Neutrophil (primary cell): ENCODE measurements at regions not wholly inside any gene's neighbourhood (a gene's known extent, or its start where the extent isn't known, plus 50 kb on each side); places are given as distances from the start of the nearest gene placed in this dataset.
"Not testable (repeated sequence)": the region's sequence is repeated elsewhere in the genome, so short reads cannot be mapped to it uniquely, and the experiment has no call there.

ENCODE experiments used
- H3K27ac ChIP-seq: fragments of 200-600 bp; sonication (generic); 2 replicates; pipeline ENCODE4 v1.5.1; 2016; ENCODE audit warnings: mild to moderate bottlenecking, moderate library complexity
- H3K27me3 ChIP-seq: fragments of 200-600 bp; sonication (generic); 2 replicates; pipeline ENCODE4 v1.6.0; 2016; ENCODE audit warnings: mild to moderate bottlenecking
- H3K36me3 ChIP-seq: fragments of 200-600 bp; sonication (generic); 2 replicates; pipeline ENCODE4 v1.5.1; 2017
- H3K4me1 ChIP-seq, 2 experiments: fragments of 200-600 bp in 1 of 2; sonication (generic) in 1 of 2; 1 replicate in 1 of 2; 2 replicates in 1 of 2; pipeline versions ENCODE4 v1.5.1 to v1.6.1; 2013 to 2016; ENCODE audit warnings: low read depth in 1 of 2, low read length in 1 of 2, mild to moderate bottlenecking in 1 of 2, moderate library complexity in 1 of 2; ENCODE audit not compliant: control insufficient read depth in 1 of 2, insufficient read depth in 1 of 2
- H3K4me3 ChIP-seq, 2 experiments: fragments of 200-600 bp in 1 of 2; sonication (generic) in 1 of 2; 1 replicate in 1 of 2; 2 replicates in 1 of 2; pipeline ENCODE4 v1.5.1; 2013 to 2016; ENCODE audit warnings: low read depth in 1 of 2, low read length in 1 of 2, mild to moderate bottlenecking in 1 of 2, moderate library complexity in 1 of 2
- H3K9me3 ChIP-seq: fragments of 200-600 bp; sonication (generic); 2 replicates; pipeline ENCODE4 v1.5.1; 2016
- CTCF ChIP-seq: fragments of 200-600 bp; sonication (generic); IDR thresholded peaks from 2 replicates; pipeline ENCODE4 v1.5.1; 2016; ENCODE audit warnings: antibody characterized with exemption

- Histone ChIP-seq H3K36me3 (no peaks in the 10 kb centered on the region), H3K27ac (no peak overlapping the region), H3K27me3 (no peaks in the 10 kb centered on the region), H3K4me1 (peaks cover 0 to 6% of the 10 kb centered on the region in 2 experiments), H3K9me3 (no peaks in the 10 kb centered on the region), H3K4me3 (no peak overlapping the region)
- TF ChIP-seq CTCF = no peak
Observed at GRCh38 chr3:193821151-193821668, 228.2 kb downstream of the OPA1 start.

DNA sequence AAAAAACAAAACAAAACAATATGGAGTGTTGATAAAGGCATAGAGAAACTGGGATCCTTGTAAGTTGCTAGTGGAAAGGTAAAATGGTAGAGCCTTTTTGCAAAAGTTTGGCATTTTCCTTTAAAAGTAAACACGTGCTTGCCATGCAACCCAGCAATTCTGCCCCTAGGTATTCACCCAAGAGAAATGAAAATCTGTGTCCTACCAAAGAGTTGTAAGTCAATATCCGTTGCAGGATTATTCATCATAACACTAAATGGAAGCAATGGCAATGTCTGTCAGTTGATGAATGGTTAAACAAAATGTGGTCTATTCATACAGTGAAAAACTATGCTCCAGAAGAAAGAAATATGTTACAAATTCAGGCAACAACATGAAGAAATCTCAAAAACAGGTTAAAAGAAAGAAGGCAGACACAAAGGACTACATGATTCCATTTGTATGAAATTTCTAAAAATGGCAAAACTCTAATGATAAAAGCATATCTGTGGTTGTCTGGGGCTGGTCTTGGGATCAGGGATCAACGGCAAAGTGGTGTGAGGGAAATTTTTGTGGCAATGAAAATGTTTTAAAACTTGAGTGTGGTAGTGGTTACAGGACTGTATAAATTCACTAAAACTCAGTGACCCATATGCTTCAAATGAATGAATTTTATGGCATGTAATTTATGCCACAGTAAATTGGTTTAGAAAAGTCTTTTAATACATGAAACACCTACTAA lies 229.6 kb downstream of the OPA1 start:
- peaks cover 0 to 6% of the 10 kb centered on the region in 2 experiments for H3K4me1 ChIP-seq
- no peaks in the 10 kb centered on the region for H3K36me3 ChIP-seq
- H3K4me3 ChIP-seq = no peak overlapping the region
- H3K9me3 ChIP-seq = no peaks in the 10 kb centered on the region
- no peak overlapping the region for H3K27ac ChIP-seq
- no peaks in the 10 kb centered on the region for H3K27me3 ChIP-seq
- TF ChIP-seq CTCF = no peak

DNA sequence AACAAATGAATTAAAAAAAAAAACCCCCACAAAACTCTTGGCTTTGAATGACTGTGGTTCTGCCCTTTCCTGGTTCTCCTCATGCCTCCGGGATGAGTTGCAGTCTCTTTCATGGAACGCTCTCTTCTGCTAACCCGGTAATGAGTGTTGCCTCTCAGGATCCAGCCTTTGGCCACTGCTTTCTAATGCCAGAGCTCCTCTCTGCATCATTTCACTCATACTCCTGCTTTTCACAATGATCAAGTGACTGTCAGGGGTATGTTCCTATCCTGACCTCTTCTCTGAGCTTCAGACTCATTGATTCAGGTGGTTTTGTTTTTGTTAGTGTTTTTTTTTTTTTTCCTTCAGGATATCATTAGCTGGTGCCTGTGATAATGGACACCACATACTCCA lies 230.2 kb downstream of the OPA1 start:
- not testable (repeated sequence) for H3K36me3 ChIP-seq, H3K4me3 ChIP-seq, H3K27ac ChIP-seq, H3K4me1 ChIP-seq, H3K27me3 ChIP-seq, H3K9me3 ChIP-seq

- Histone ChIP-seq H3K4me1 (peaks cover 0 to 6% of the 10 kb centered on the region in 2 experiments), H3K4me3 (no peak overlapping the region), H3K27me3 (no peaks in the 10 kb centered on the region), H3K9me3 (no peaks in the 10 kb centered on the region), H3K27ac (no peak overlapping the region), H3K36me3 (no peaks in the 10 kb centered on the region)
- no peak for TF ChIP-seq CTCF
Observed at GRCh38 chr3:193824365-193824764, 231.4 kb downstream of the OPA1 start.

- H3K27ac ChIP-seq = no peak overlapping the region
- H3K36me3 ChIP-seq = no peaks in the 10 kb centered on the region
- H3K9me3 ChIP-seq = no peaks in the 10 kb centered on the region
- H3K4me1 ChIP-seq = peaks cover 0 to 6% of the 10 kb centered on the region in 2 experiments
- no peak for TF ChIP-seq CTCF
- no peaks in the 10 kb centered on the region for H3K27me3 ChIP-seq
- H3K4me3 ChIP-seq = no peak overlapping the region
Observed at GRCh38 chr3:193825617-193826016, 232.6 kb downstream of the OPA1 start.

DNA sequence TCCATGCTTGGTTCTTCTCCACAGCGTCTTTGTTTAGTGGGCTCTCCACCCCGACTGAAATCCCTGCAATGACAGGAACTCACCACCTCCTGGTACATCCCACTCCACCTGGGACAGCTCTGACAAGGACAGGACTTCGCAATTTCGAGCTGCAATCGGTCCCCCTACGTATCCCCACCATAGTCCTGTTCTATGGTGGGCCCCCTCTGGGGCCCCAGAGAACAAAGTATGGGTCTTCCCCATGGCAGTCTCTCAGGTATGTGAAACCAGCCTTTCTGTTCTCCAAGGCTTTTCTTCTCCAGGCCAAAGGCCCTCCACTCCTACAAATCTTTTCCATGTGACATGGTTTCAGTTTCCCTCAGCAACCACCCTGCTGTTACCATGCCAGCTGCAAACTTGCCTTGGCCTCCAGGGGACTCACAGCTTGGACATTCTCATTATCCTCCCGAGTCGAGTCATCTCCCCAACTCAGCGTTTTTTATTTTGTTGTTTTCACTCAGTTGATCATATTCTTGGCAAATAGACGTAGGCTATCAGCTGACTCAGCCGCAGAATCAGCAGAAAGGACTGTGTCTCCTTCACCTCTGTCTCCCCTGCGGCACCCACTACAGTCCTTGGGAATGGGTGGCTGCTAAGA lies 233.3 kb downstream of the OPA1 start:
- Histone ChIP-seq H3K4me1 (peaks cover 0 to 3% of the 10 kb centered on the region in 2 experiments), H3K27ac (no peak overlapping the region)
- no peak for TF ChIP-seq CTCF

More for the DNA sequence above, 233.3 kb downstream of the OPA1 start:
- no peaks in the 10 kb centered on the region for H3K9me3 ChIP-seq
- H3K4me3 ChIP-seq = no peak overlapping the region
- H3K36me3 ChIP-seq = no peaks in the 10 kb centered on the region
- H3K27me3 ChIP-seq = no peaks in the 10 kb centered on the region
